OCI-LY7 (cell line): ENCODE measurements at regions not wholly inside any gene's neighbourhood (a gene's known extent, or its start where the extent isn't known, plus 50 kb on each side); places are given as distances from the start of the nearest gene placed in this dataset.

ENCODE experiments used
- CTCF ChIP-seq: fragments of 200-600 bp; sonication (generic); conservative IDR thresholded peaks from 2 replicates; pipeline ENCODE4 v1.5.1; 2014; ENCODE audit warnings: mild to moderate bottlenecking, antibody characterized with exemption, low read length, moderate library complexity, mixed read lengths
- EZH2phosphoT487 ChIP-seq: fragments of 200-600 bp; sonication (generic); IDR thresholded peaks from 2 replicates; pipeline ENCODE4 v1.6.1; 2018; ENCODE audit warnings: low read depth, borderline replicate concordance, mild to moderate bottlenecking, mixed run types, antibody characterized with exemption, low read length, moderate library complexity, mixed read lengths

- TF ChIP-seq CTCF (no peak), EZH2phosphoT487 (no peak)
These were observed 103.4 kb downstream of the CEP44 start for GRCh38 chr4:174387143-174387542.
